Stomach smooth muscle (tissue), 2 donors: ENCODE measurements at regions not wholly inside any gene's neighbourhood (a gene's known extent, or its start where the extent isn't known, plus 50 kb on each side); places are given as distances from the start of the nearest gene placed in this dataset.

ENCODE experiments used
- H3K27ac ChIP-seq: one replicate; pipeline ENCODE4 v1.7.0; 2013; ENCODE audit warnings: mild to moderate bottlenecking, low read length, inconsistent platforms
- H3K27me3 ChIP-seq, 2 donors: one replicate each; pipeline ENCODE4 v1.7.0; 2013; ENCODE audit warnings: low read length in 2 of 2; ENCODE audit not compliant: insufficient read depth in 2 of 2, control insufficient read depth in 1 of 2
- H3K36me3 ChIP-seq, 2 donors: one replicate each; pipeline ENCODE4 v1.7.0; 2013; ENCODE audit warnings: low read length in 2 of 2; ENCODE audit not compliant: control insufficient read depth in 2 of 2, insufficient read depth in 2 of 2
- H3K4me1 ChIP-seq: one replicate; pipeline ENCODE4 v1.7.0; 2013; ENCODE audit warnings: low read length; ENCODE audit not compliant: control insufficient read depth, insufficient read depth
- H3K4me3 ChIP-seq, 2 donors: one replicate each; pipeline ENCODE4 v1.7.0; 2013; ENCODE audit warnings: low read length in 2 of 2
- H3K9ac ChIP-seq, 2 donors: one replicate each; pipeline ENCODE4 v1.7.0; 2013; ENCODE audit warnings: low read length in 2 of 2, mild to moderate bottlenecking in 1 of 2
- H3K9me3 ChIP-seq, 2 donors: one replicate each; pipeline ENCODE4 v1.7.0; 2013; ENCODE audit warnings: low read length in 2 of 2; ENCODE audit not compliant: control insufficient read depth in 2 of 2
- donor health status: healthy.
- donor health status: Pancreatic carcinoma.

DNA sequence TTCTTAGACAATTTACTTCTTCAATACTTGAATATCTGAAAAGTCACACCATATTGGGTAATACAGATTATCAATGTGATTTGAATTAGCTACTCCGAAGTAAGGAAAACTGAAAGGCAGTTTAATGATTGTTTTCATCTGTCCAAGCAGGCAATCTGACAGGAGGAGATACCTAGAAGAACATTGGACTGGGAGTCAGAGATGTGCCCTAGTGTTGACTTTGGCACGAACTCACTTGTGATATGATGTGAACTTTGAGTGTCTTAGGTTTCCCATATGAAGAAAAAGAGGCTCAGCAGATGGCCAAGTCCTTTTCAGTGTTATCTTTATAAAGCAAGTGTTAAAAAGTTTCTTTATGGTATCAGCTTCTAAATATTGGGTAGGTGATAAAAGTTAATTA lies 287.1 kb downstream of the MTX2 start:
- H3K4me1 ChIP-seq: no peaks in the 10 kb centered on the region
- no peaks in the 10 kb centered on the region for H3K9me3 ChIP-seq
- H3K36me3 ChIP-seq: no peaks in the 10 kb centered on the region
- H3K27me3 ChIP-seq: peaks cover 6 to 9% of the 10 kb centered on the region in 2 donors
- H3K4me3 ChIP-seq: no peak overlapping the region
- H3K27ac ChIP-seq: no peak overlapping the region
- H3K9ac ChIP-seq: no peak overlapping the region

DNA sequence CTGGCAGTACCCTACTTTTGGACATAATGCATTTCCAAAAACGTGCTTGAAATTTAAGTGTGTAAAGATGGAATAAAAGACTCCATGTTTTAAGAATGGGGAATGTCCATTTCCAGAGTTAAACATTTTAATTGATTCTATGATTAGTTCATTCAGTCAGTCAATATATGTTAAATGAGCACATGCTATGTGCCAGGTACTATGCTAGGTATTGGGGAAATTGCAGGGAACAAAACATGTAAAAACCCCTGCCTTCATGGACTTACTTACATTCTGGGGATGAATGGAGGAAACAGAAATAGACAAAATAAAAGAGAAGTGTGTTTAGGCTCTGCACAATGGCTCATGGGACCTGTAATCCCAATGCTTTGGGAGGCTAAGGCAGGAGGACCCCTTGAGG lies 288.6 kb downstream of the MTX2 start:
- Histone ChIP-seq H3K27me3 (peaks cover 6 to 12% of the 10 kb centered on the region in 2 donors), H3K9me3 (no peaks in the 10 kb centered on the region), H3K36me3 (no peaks in the 10 kb centered on the region), H3K9ac (no peak overlapping the region), H3K4me1 (no peaks in the 10 kb centered on the region), H3K4me3 (no peak overlapping the region), H3K27ac (no peak overlapping the region)

- Histone ChIP-seq H3K27ac (no peak overlapping the region), H3K4me3 (no peak overlapping the region), H3K9ac (no peak overlapping the region), H3K9me3 (no peaks in the 10 kb centered on the region), H3K36me3 (no peaks in the 10 kb centered on the region), H3K4me1 (no peaks in the 10 kb centered on the region), H3K27me3 (peaks cover 6 to 12% of the 10 kb centered on the region in 2 donors)
Observed at GRCh38 chr2:176558574-176559140, 289.4 kb downstream of the MTX2 start.

DNA sequence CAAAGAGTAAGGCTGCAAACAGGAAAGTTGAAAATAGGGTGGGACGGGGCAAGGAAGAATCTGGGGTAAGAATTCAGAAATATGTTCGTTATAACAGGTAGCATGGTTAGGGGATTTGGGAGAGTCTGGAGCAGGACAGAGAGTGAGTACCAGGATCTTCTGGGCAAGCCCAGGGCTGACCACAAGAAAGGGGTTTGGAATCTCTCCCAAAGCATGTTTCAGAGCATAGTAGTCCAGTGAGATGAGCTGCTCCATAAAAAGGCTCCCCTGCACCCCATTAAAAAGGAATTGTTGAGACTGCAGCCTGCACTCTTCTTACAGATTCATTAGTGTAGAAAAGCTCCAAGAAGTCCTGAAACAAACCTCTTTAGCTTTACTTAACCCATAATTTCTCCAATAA lies 291.1 kb downstream of the MTX2 start:
- H3K9ac ChIP-seq: no peak overlapping the region
- no peaks in the 10 kb centered on the region for H3K4me1 ChIP-seq
- no peaks in the 10 kb centered on the region for H3K36me3 ChIP-seq
- H3K4me3 ChIP-seq: no peak overlapping the region
- H3K27me3 ChIP-seq: peaks cover 4 to 20% of the 10 kb centered on the region in 2 donors
- H3K9me3 ChIP-seq: no peaks in the 10 kb centered on the region
- H3K27ac ChIP-seq: no peak overlapping the region

- Histone ChIP-seq H3K9ac (no peak overlapping the region), H3K27ac (no peak overlapping the region), H3K36me3 (no peaks in the 10 kb centered on the region), H3K27me3 (peaks cover 0 to 20% of the 10 kb centered on the region in 2 donors), H3K9me3 (no peaks in the 10 kb centered on the region), H3K4me1 (no peaks in the 10 kb centered on the region), H3K4me3 (no peak overlapping the region)
Observed at GRCh38 chr2:176561706-176562105, 292.5 kb downstream of the MTX2 start.

DNA sequence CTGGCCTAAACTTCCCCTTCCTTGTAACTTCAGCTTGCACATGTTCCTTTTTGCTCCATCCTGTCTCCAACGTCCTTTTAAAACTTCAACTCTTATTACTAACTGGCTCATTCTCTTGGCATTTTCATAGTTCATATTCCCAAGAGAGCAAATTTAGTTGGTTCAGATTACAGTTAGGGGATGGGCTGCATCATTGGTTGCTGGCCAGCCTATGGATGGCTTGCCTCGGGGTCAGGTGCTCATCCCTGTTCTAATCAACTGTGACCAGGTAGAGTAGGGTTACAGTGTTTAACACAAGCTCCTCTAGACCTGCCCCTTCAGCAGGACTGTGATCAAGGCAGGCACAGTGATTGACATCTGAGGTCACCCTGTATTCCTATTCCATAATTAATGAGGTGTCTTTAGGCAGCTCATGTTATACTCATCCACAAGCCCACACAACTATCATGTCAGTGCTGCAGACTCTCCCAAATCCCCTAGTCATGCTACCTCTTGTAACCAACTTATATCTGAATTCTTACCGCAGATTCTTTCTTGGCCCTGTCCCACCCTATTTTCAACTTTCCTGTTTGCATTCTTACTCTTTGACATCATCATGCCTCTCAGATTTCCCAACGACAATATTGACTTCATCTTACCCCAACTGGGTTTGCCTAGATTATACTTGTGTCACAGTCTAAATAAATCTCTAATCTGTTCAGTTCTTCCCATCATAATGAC lies 293.3 kb downstream of the MTX2 start:
- Histone ChIP-seq H3K4me1 (no peaks in the 10 kb centered on the region), H3K4me3 (no peak overlapping the region), H3K36me3 (no peaks in the 10 kb centered on the region), H3K9me3 (no peaks in the 10 kb centered on the region), H3K9ac (no peak overlapping the region), H3K27ac (no peak overlapping the region), H3K27me3 (peaks cover 0 to 20% of the 10 kb centered on the region in 2 donors)

DNA sequence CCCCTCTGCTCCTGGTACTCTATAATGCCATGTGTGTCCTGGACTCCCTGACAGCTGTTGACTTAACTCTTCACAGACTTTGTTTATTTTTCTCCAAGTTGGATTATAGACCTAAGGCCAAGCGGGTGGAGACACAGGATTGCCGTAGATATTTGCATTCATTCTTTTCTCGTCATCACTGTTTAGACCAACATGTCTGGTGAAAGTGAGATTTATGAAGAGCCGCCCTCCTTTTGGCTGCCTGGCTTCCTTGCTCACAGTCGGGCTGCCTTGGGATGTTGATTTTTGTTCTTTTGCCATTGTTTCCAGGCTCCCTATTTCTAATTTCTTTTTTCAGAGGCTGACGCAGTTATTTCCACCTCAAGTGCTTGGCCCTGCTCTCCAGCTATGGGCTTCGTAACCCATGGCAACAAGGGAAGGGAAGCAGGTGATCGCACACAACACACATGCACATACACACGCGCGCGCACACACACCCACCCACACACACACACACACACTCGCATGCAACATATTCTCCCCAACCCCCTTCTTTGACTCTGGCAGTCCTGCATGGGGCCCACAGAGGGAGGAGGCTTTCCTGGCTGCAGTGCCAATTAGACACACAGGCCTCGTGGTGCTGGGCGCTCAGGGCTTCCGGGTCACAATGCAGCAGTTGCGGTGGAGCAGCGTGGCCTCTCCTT lies 296.5 kb downstream of the MTX2 start:
- no peaks in the 10 kb centered on the region for H3K4me1 ChIP-seq
- H3K9me3 ChIP-seq: no peaks in the 10 kb centered on the region
- no peak overlapping the region for H3K27ac ChIP-seq
- peaks cover 0 to 16% of the 10 kb centered on the region in 2 donors for H3K27me3 ChIP-seq
- H3K36me3 ChIP-seq: no peaks in the 10 kb centered on the region
- H3K9ac ChIP-seq: no peak overlapping the region
- no peak overlapping the region for H3K4me3 ChIP-seq

DNA sequence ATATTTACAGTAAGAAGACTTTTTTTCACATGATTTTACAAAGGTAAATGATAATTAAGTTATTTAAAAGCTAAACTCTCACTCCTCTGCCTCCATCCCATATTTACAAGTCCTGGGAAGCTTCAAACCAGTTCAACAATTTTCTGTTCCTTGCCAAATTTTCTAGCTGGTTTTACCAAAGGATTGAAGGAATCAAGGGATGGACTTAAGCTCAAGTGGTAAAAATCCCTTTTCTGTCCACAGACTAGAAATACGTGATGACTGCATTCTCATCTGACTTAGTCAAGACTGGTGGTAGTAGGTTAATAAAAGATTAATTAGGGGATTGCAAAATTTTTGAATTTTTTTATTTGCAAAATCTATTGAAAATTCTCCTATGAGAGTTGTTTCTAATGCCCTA lies 297.3 kb downstream of the MTX2 start:
- Histone ChIP-seq H3K27me3 (peaks cover 0 to 16% of the 10 kb centered on the region in 2 donors), H3K9ac (no peak overlapping the region), H3K4me1 (no peaks in the 10 kb centered on the region), H3K36me3 (no peaks in the 10 kb centered on the region), H3K4me3 (no peak overlapping the region), H3K9me3 (no peaks in the 10 kb centered on the region), H3K27ac (no peak overlapping the region)

- Histone ChIP-seq H3K27me3 (peaks cover 0 to 16% of the 10 kb centered on the region in 2 donors), H3K36me3 (no peaks in the 10 kb centered on the region), H3K9me3 (no peaks in the 10 kb centered on the region), H3K9ac (no peak overlapping the region), H3K27ac (no peak overlapping the region), H3K4me1 (no peaks in the 10 kb centered on the region), H3K4me3 (no peak overlapping the region)
Observed at GRCh38 chr2:176566961-176567360, 297.7 kb downstream of the MTX2 start.

- H3K4me1 ChIP-seq: no peaks in the 10 kb centered on the region
- no peak overlapping the region for H3K27ac ChIP-seq
- peaks cover 0 to 16% of the 10 kb centered on the region in 2 donors for H3K27me3 ChIP-seq
- no peak overlapping the region for H3K9ac ChIP-seq
- H3K36me3 ChIP-seq: no peaks in the 10 kb centered on the region
- no peak overlapping the region for H3K4me3 ChIP-seq
- no peaks in the 10 kb centered on the region for H3K9me3 ChIP-seq
Observed at GRCh38 chr2:176567361-176567760, 298.1 kb downstream of the MTX2 start.

DNA sequence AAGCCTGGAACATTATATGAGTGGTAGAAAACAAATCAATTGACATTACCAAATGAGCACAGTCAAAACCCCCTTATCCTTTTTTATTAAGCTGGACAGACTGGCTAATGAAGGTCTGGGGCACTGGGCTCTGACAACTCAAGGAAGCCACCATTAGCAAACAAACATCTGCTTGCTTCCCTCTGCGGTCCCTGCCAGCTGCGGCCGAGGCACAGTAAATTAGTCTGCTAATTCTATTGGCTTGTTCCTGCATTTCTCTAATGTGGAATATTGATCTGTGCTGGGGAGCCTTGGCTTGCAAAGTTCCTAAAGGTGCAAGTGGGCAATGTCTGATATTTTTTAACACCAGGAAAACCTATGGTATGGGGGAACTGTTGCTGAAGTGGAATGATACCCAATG lies 300.3 kb downstream of the MTX2 start:
- Histone ChIP-seq H3K9me3 (no peaks in the 10 kb centered on the region), H3K9ac (no peak overlapping the region), H3K27ac (no peak overlapping the region), H3K4me1 (no peaks in the 10 kb centered on the region), H3K27me3 (peaks cover 2 to 12% of the 10 kb centered on the region in 2 donors), H3K36me3 (no peaks in the 10 kb centered on the region), H3K4me3 (no peak overlapping the region)
